Medulla oblongata (tissue), 1 donor: ENCODE measurements at regions not wholly inside any gene's neighbourhood (a gene's known extent, or its start where the extent isn't known, plus 50 kb on each side); places are given as distances from the start of the nearest gene placed in this dataset.
A peak's percentile ranks its signal among the peaks of the same experiment; 100 is the strongest.

ENCODE experiments used
- DNase-seq: peaks from one replicate; pipeline ENCODE4 v3.0.0-alpha.2; 2015; ENCODE audit errors: extremely low spot score

DNA sequence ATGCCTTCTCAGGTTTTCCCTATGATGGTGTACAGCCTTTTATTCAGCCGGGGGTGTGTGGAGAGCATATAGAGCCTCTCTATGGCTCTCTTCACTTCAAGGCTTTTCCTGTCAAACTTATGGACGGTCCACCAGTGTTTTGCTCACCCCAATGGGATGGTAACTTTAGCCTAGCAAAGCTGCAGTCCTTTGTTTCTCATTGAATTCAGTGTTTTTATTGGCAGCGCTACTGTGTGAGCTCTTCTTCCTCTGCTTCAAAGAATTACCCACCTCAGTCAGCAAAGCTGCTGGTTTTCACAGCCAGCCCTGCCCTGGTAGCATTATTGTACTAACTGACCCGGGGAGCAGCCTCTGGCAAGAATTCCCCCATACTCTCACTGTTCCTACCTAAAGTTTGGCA, 145.3 kb upstream of the RRP15 start:
- no peak for DNase-seq

GRCh38 chr1:218156595-218156994, 128.5 kb upstream of the RRP15 start:
- no peak for DNase-seq

DNA sequence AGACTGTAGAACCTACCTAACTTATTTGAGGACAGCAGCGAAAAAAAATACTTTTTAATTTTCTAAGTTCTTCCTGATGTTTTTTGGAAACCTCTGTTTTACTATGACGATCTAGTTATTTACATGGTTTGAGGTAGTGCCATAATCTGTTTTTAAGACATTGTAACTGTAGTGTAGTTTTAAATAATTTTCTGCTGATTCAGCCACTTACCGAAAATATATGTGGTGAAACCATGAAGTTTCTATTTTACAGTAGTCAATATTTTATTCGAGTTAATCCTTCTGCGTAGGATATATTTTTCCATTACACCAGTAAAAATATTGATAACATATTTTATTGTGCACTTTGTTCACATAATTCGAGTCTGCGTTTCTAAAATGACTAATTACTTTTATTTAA, 121.7 kb upstream of the RRP15 start:
- DNase-seq: no peak

- no peak for DNase-seq
Observed at GRCh38 chr1:218164111-218164929, 120.8 kb upstream of the RRP15 start.

- DNase-seq: no peak
Observed at GRCh38 chr1:218164930-218165700, 120.0 kb upstream of the RRP15 start.

DNA sequence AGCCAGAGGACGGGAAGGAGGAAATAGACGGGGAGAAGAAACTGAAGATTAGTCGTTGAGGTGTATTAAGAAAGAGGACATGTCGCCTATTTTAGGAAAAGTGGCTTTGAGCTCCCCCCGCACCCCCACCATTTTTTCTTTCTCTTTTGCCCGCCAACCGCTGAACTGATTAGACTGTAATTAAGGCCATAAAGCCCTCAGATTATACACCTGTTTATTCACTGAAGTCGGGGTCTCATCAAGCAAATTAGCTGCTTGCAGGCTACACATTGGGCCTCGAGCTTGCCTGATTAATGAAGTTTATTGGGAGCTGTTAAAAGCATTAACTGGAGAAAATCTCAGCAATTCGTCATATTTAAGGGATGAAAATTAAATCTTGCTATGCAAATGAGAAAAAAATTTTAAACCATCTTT, 119.4 kb upstream of the RRP15 start:
- DNase-seq: no peak

GRCh38 chr1:218166268-218166945, 118.7 kb upstream of the RRP15 start:
- DNase-seq: no peak

- DNase-seq: peak; percentile 56
Observed at GRCh38 chr1:218171302-218171893, 113.7 kb upstream of the RRP15 start.

GRCh38 chr1:218182455-218182854, 102.6 kb upstream of the RRP15 start:
- no peak for DNase-seq

- DNase-seq: no peak
Observed at GRCh38 chr1:218200979-218201378, 84.1 kb upstream of the RRP15 start.

DNA sequence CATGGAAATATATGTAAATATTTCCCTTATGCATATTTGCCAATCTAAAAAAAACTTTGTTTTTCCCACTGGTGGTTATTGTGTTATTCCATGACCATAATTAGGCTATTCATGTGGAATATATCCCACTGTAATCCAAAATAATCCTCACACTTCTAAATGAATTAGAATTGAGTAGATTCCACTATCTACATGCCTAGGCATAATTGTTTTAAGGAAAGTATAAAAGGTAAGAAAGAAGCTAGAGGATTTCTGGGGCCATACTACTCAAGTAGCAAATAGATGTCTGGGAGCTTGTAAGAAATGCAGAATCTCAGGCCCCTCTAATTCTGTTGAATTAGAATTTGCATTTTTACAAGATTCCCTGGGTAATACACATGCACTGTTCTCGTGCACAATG, 83.5 kb upstream of the RRP15 start:
- no peak for DNase-seq

DNA sequence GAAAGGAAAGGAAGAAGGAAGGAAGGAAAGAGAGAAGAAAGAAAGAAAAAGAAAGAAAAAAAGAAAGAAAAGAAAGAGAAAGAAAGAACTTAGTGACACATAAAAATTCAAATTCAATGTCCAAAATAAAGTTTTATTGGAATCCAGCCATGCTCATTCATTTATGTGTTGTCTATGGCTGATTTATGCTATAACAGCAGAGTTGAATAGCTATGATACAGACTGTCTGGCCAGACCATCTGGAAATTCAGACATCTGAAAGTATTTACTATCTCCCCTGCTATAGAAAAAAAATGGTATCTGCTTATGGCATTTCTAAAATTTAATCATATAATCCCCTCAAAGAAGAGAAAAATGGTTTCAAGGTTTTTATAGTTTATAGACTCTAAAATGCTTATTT, 79.4 kb upstream of the RRP15 start:
- no peak for DNase-seq

DNA sequence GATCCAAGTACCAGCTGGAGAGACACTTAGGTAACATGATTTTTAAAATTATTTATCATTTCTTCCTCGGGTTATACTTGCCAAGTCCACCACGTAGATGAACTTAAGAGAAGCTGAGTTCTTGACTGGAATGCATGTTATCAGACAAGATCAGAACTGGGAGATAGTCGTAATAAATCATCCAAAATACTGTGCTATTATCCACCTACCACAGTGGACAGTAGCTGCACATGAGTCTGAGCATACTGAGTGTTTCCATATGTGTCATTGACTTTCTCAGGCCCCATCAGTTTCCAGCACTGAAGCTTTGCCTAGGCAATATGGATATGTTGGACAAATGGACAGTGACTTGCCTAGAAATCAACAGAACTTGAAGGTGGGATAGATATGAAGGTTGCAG, 77.9 kb upstream of the RRP15 start:
- DNase-seq: no peak

DNA sequence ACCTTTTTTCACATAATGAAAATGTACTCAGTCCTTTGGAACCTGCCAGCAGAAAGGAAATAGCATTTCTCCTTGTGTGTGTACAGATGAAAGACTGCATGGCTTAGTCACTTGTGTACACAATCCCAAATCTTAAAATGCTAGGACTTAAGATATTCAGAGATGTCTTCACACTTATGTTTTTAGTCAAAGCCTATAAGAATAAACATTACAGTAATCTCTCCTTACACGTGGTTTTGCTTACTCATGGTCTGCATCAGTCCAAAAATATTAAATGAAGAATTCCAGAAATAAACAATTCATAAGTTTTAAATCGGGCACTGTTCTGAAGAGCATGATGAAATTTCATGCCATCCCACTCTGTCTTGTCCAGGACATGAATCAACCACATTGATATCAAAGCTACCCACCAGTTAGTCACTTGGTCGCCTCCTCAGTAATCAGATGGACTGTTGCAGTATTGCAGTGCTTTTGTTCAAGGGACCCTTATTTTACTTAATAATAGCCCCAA, 75.7 kb upstream of the RRP15 start:
- DNase-seq: no peak

DNA sequence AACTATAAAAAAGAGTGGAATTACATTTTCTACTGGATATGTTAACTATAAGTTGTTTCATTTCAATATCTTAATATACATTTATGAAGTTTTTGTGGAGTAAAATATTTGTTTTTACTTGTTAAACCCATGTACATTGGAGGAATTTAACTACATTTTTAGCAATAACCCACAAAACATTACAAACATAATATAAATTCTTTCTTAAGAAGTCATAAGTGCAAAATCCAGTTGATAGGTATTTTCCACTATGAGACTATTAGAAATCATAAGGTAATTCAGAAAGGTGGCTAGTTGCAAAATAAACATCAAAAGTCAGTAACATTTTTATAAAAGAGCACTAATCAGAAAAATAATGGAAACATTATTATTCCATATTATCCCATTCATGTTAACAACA, 73.9 kb upstream of the RRP15 start:
- no peak for DNase-seq

- no peak for DNase-seq
Observed at GRCh38 chr1:218217040-218217439, 68.1 kb upstream of the RRP15 start.

GRCh38 chr1:218219460-218219859, 65.6 kb upstream of the RRP15 start:
- no peak for DNase-seq

DNA sequence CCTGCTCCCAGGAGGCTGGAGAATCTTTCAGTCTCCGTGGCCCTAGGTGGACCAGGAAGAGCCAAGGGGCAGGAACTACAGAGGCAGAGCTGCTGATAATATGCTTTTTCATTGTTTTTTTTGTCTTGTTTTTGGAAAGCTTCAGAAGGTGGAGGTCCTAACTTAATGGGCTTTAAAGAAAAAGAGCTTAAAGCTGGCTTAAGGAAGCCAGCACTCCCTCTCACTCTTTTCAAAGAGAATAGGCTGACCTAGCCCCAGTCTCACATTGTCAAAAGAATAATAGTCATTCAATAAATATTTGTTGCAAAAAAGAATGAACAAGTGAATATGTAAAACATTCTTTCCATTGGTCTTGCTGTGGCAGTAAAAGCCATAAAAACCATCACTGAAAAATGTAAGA, 61.0 kb upstream of the RRP15 start:
- no peak for DNase-seq

DNA sequence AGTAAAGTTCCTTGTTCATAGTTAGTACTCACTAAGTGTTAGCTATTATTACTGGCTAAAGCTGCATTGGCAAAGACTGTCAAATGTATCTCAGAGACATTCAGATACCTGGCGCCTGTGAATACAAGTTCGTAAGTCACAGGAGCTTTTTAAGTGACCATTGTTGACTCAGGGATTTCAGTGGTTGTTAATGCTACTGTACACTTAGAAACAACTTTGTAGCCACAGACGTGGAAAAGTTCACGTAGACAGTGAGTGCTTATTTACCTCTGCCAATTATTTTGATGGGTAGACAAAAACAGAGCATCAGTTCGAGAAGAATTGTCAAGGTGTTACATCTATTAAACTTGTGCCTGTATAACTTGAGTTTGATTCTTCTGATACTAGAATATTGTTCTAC, 59.1 kb upstream of the RRP15 start:
- no peak for DNase-seq
